ENCODE measurements at regions not wholly inside any gene's neighbourhood (a gene's known extent, or its start where the extent isn't known, plus 50 kb on each side); places are given as distances from the start of the nearest gene placed in this dataset.

DNA sequence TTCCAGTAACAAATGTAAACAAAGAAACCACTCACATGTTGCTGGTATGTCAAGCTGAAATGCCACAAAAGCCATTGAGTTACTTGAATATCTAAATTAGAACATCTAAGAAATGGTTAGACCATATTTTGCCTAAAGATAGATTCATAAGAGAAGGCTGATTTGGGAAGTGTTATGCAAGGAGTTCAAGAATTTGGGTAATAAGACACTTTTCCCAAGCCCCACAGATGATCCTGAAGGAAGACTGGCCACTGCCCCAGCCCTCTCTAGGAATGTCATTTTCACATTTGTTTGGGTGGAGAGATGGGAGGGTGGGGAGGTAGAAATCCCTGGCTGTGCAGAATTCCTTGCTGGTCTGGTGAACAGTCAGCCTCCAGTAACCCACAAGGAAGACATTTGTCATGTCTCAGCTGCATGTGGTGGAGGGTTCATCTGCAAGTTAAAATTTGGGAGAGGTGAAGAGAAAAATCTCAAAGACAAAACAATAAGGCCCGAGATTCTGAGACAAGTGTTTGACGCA lies 427.2 kb upstream of the KLF6 start:
- TF ChIP-seq, protein P1, sequence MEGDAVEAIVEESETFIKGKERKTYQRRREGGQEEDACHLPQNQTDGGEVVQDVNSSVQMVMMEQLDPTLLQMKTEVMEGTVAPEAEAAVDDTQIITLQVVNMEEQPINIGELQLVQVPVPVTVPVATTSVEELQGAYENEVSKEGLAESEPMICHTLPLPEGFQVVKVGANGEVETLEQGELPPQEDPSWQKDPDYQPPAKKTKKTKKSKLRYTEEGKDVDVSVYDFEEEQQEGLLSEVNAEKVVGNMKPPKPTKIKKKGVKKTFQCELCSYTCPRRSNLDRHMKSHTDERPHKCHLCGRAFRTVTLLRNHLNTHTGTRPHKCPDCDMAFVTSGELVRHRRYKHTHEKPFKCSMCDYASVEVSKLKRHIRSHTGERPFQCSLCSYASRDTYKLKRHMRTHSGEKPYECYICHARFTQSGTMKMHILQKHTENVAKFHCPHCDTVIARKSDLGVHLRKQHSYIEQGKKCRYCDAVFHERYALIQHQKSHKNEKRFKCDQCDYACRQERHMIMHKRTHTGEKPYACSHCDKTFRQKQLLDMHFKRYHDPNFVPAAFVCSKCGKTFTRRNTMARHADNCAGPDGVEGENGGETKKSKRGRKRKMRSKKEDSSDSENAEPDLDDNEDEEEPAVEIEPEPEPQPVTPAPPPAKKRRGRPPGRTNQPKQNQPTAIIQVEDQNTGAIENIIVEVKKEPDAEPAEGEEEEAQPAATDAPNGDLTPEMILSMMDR (IDR thresholded peaks at IDR 0.05) = no peak
- no peak for TF ChIP-seq EZH2 (IDR thresholded peaks at IDR 0.05; ENCODE audit: borderline replicate concordance, insufficient read depth, low read depth, low read length, poor library complexity, severe bottlenecking)

Measured in B cell (primary cell).